Esophagus squamous epithelium (tissue), 4 donors: ENCODE measurements at regions not wholly inside any gene's neighbourhood (a gene's known extent, or its start where the extent isn't known, plus 50 kb on each side); places are given as distances from the start of the nearest gene placed in this dataset.

ENCODE experiments used
- CTCF ChIP-seq, 6 experiments: fragments of 450-650 bp in 4 of 6; fragments of 200-600 bp in 2 of 6; sonication (generic) in 2 of 6; IDR thresholded peaks; one replicate each; pipeline ENCODE4 v1.5.1; 2016 to 2019; ENCODE audit warnings: antibody characterized with exemption in 6 of 6, mild to moderate bottlenecking in 4 of 6, moderate library complexity in 4 of 6
- POLR2A ChIP-seq, 4 donors: fragments of 450-650 bp; IDR thresholded peaks; one replicate each; pipeline ENCODE4 v1.6.1; 2017; ENCODE audit warnings: antibody characterized with exemption in 4 of 4, mild to moderate bottlenecking in 4 of 4, moderate library complexity in 3 of 4

- TF ChIP-seq CTCF (IDR thresholded peaks at IDR 0.05): no peak
- no peak for TF ChIP-seq POLR2A (IDR thresholded peaks at IDR 0.05)
These were observed 98.9 kb upstream of the TRIB2 start for GRCh38 chr2:12617853-12618252.
